ENCODE measurements at regions not wholly inside any gene's neighbourhood (a gene's known extent, or its start where the extent isn't known, plus 50 kb on each side); places are given as distances from the start of the nearest gene placed in this dataset.

GRCh38 chr11:122277493-122277892 is 161.5 kb upstream of the BLID start:
- TF ChIP-seq FOXP4 (CRISPR knock-in tag; IDR thresholded peaks at IDR 0.05) (no peak), ATF3 (CRISPR knock-in tag; conservative IDR thresholded peaks at IDR 0.05) (no peak), SP1 (CRISPR knock-in tag; conservative IDR thresholded peaks at IDR 0.05) (no peak), PRRX2 (CRISPR knock-in tag; IDR thresholded peaks at IDR 0.05) (no peak), CTCF (IDR thresholded peaks at IDR 0.05) (no peak), JUN (CRISPR knock-in tag; IDR thresholded peaks at IDR 0.05) (no peak), CREB1 (CRISPR knock-in tag; IDR thresholded peaks at IDR 0.05) (no peak), TCF7 (CRISPR knock-in tag; IDR thresholded peaks at IDR 0.05; ENCODE audit: low read depth) (no peak), ELF4 (CRISPR knock-in tag; IDR thresholded peaks at IDR 0.05; ENCODE audit: low read depth) (no peak), FOXJ3 (CRISPR knock-in tag; IDR thresholded peaks at IDR 0.05; ENCODE audit: borderline replicate concordance) (no peak), ARID4B (CRISPR knock-in tag; IDR thresholded peaks at IDR 0.05; ENCODE audit: borderline replicate concordance) (no peak)
- TF ChIP-seq, protein P1, sequence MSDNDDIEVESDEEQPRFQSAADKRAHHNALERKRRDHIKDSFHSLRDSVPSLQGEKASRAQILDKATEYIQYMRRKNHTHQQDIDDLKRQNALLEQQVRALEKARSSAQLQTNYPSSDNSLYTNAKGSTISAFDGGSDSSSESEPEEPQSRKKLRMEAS (CRISPR knock-in tag; IDR thresholded peaks at IDR 0.05) = no peak
- TF ChIP-seq, protein P2, sequence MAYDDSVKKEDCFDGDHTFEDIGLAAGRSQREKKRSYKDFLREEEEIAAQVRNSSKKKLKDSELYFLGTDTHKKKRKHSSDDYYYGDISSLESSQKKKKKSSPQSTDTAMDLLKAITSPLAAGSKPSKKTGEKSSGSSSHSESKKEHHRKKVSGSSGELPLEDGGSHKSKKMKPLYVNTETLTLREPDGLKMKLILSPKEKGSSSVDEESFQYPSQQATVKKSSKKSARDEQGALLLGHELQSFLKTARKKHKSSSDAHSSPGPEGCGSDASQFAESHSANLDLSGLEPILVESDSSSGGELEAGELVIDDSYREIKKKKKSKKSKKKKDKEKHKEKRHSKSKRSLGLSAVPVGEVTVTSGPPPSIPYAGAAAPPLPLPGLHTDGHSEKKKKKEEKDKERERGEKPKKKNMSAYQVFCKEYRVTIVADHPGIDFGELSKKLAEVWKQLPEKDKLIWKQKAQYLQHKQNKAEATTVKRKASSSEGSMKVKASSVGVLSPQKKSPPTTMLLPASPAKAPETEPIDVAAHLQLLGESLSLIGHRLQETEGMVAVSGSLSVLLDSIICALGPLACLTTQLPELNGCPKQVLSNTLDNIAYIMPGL (CRISPR knock-in tag; IDR thresholded peaks at IDR 0.05) = no peak

Data from WTC11 (cell line).